ENCODE measurements at regions not wholly inside any gene's neighbourhood (a gene's known extent, or its start where the extent isn't known, plus 50 kb on each side); places are given as distances from the start of the nearest gene placed in this dataset.
"Not testable (repeated sequence)": the region's sequence is repeated elsewhere in the genome, so short reads cannot be mapped to it uniquely, and the experiment has no call there.

- not testable (repeated sequence) for DNase-seq
These were observed 110.4 kb downstream of the PRKAB2 start for GRCh38 chr1:147061880-147062279.

GRCh38 chr1:147053269-147053668 is 115.1 kb downstream of the NBPF12 start:
- DNase-seq, result no peak

- no peak for DNase-seq
These were observed 114.6 kb downstream of the NBPF12 start for GRCh38 chr1:147052677-147053076.

GRCh38 chr1:147052143-147052542 is 114.0 kb downstream of the NBPF12 start:
- DNase-seq, result no peak

GRCh38 chr1:147051136-147051535 is 113.0 kb downstream of the NBPF12 start:
- DNase-seq, result no peak

GRCh38 chr1:147050654-147051053 is 112.5 kb downstream of the NBPF12 start:
- DNase-seq, result no peak

GRCh38 chr1:147046863-147047394 is 108.8 kb downstream of the NBPF12 start:
- not testable (repeated sequence) for DNase-seq

- DNase-seq, result no peak
These were observed 108.2 kb downstream of the NBPF12 start for GRCh38 chr1:147046189-147046862.
